ENCODE measurements at regions not wholly inside any gene's neighbourhood (a gene's known extent, or its start where the extent isn't known, plus 50 kb on each side); places are given as distances from the start of the nearest gene placed in this dataset.

DNA sequence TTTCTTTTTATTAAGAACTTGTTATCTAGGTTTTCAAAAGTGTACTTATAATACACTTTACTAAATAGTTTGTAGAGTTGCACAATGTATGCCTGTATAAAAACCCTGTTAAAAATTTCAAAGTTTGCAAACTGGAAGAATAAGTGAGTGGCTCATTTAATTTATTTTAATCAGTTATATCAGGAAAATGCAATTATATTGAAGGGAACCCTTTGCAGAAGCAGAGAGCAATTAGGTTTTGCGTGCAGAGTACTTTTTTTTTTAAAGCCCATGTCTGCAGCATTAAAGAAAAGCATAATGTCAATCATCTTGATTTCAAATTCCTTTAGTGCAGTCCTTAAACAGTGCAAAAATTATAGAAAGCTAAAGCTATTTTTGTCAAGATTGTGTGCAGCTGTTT lies 271.3 kb upstream of the LDB2 start:
- no peak for TF ChIP-seq POLR2AphosphoS5 (IDR thresholded peaks at IDR 0.05; ENCODE audit: low read length)
- no peak for TF ChIP-seq CEBPB (IDR thresholded peaks at IDR 0.05; ENCODE audit: borderline replicate concordance in 1 of 2, low read depth in 2 of 2, low read length in 2 of 2)
- no peak for TF ChIP-seq DPF2 (IDR thresholded peaks at IDR 0.05)
- TF ChIP-seq, protein P1, sequence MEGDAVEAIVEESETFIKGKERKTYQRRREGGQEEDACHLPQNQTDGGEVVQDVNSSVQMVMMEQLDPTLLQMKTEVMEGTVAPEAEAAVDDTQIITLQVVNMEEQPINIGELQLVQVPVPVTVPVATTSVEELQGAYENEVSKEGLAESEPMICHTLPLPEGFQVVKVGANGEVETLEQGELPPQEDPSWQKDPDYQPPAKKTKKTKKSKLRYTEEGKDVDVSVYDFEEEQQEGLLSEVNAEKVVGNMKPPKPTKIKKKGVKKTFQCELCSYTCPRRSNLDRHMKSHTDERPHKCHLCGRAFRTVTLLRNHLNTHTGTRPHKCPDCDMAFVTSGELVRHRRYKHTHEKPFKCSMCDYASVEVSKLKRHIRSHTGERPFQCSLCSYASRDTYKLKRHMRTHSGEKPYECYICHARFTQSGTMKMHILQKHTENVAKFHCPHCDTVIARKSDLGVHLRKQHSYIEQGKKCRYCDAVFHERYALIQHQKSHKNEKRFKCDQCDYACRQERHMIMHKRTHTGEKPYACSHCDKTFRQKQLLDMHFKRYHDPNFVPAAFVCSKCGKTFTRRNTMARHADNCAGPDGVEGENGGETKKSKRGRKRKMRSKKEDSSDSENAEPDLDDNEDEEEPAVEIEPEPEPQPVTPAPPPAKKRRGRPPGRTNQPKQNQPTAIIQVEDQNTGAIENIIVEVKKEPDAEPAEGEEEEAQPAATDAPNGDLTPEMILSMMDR (IDR thresholded peaks at IDR 0.05 in 2 of 3, conservative IDR thresholded peaks at IDR 0.05 in 1 of 3; ENCODE audit: control insufficient read depth in 2 of 3, extremely low read depth in 1 of 3, insufficient read depth in 1 of 3, low read depth in 3 of 3, low read length in 3 of 3) = no peak
- TF ChIP-seq POLR2A (IDR thresholded peaks at IDR 0.05; ENCODE audit: low read depth, low read length) = no peak
- TF ChIP-seq SREBF1 (IDR thresholded peaks at IDR 0.05; ENCODE audit: low read length) = no peak
- TF ChIP-seq, protein P2, sequence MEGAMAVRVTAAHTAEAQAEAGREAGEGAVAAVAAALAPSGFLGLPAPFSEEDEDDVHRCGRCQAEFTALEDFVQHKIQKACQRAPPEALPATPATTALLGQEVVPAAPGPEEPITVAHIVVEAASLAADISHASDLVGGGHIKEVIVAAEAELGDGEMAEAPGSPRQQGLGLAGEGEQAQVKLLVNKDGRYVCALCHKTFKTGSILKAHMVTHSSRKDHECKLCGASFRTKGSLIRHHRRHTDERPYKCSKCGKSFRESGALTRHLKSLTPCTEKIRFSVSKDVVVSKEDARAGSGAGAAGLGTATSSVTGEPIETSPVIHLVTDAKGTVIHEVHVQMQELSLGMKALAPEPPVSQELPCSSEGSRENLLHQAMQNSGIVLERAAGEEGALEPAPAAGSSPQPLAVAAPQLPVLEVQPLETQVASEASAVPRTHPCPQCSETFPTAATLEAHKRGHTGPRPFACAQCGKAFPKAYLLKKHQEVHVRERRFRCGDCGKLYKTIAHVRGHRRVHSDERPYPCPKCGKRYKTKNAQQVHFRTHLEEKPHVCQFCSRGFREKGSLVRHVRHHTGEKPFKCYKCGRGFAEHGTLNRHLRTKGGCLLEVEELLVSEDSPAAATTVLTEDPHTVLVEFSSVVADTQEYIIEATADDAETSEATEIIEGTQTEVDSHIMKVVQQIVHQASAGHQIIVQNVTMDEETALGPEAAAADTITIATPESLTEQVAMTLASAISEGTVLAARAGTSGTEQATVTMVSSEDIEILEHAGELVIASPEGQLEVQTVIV (IDR thresholded peaks at IDR 0.05; ENCODE audit: borderline replicate concordance, partially characterized antibody) = no peak
